CD14-positive monocyte (primary cell): ENCODE measurements at regions not wholly inside any gene's neighbourhood (a gene's known extent, or its start where the extent isn't known, plus 50 kb on each side); places are given as distances from the start of the nearest gene placed in this dataset.

Experiments
- DNase-seq, 3 donors: peaks; one replicate each; pipeline ENCODE4 v3.0.0-alpha.2; 2011 to 2022
- H2AFZ ChIP-seq: 2 replicates; pipeline ENCODE4 v1.6.0; 2012; ENCODE audit warnings: mild to moderate bottlenecking, low read depth, low read length, inconsistent platforms; ENCODE audit not compliant: insufficient read depth, poor library complexity, severe bottlenecking
- H3K27ac ChIP-seq, 2 donors: 1 replicate in 1 of 2; 2 replicates in 1 of 2; pipeline ENCODE4 v1.5.1; 2012 to 2013; ENCODE audit warnings: low read length in 2 of 2, control low read depth in 1 of 2, inconsistent platforms in 1 of 2, low read depth in 1 of 2, mild to moderate bottlenecking in 1 of 2
- H3K27me3 ChIP-seq, 2 donors: one replicate each; pipeline versions ENCODE4 v1.6.0 to v1.6.1; 2011 to 2013; ENCODE audit warnings: low read length in 2 of 2; ENCODE audit not compliant: control insufficient read depth in 2 of 2, insufficient read depth in 2 of 2
- H3K36me3 ChIP-seq, 2 donors: replicated peaks in 1 of 2; 1 replicate in 1 of 2; 2 replicates in 1 of 2; pipeline versions ENCODE4 v1.5.1 to v1.6.1; 2012 to 2013; ENCODE audit warnings: low read length in 2 of 2, control low read depth in 1 of 2, inconsistent platforms in 1 of 2, mild to moderate bottlenecking in 1 of 2; ENCODE audit not compliant: insufficient read depth in 2 of 2, control insufficient read depth in 1 of 2
- H3K4me1 ChIP-seq, 2 donors: 1 replicate in 1 of 2; 2 replicates in 1 of 2; pipeline versions ENCODE4 v1.5.1 to v1.6.1; 2012 to 2013; ENCODE audit warnings: low read length in 2 of 2, control low read depth in 1 of 2, inconsistent platforms in 1 of 2, mild to moderate bottlenecking in 1 of 2, moderate library complexity in 1 of 2; ENCODE audit not compliant: insufficient read depth in 2 of 2, control insufficient read depth in 1 of 2
- H3K4me2 ChIP-seq: replicated peaks from 2 replicates; pipeline ENCODE3; 2012; ENCODE audit warnings: low read length, moderate library complexity, mild to moderate bottlenecking; ENCODE audit not compliant: poor library complexity, severe bottlenecking; ENCODE audit errors: extremely low read depth
- H3K4me3 ChIP-seq, 3 experiments: fragments of 200-600 bp in 1 of 3; sonication (generic) in 1 of 3; replicated peaks in 1 of 3; 1 replicate in 2 of 3; 2 replicates in 1 of 3; pipeline ENCODE4 v1.5.1; 2011 to 2013; ENCODE audit warnings: low read length in 3 of 3, mild to moderate bottlenecking in 3 of 3, control low read depth in 2 of 3, low read depth in 2 of 3, inconsistent platforms in 1 of 3, moderate library complexity in 1 of 3
- H3K79me2 ChIP-seq: 2 replicates; pipeline ENCODE4 v1.6.0; 2012; ENCODE audit warnings: mild to moderate bottlenecking, control low read depth, inconsistent platforms, low read length, moderate library complexity; ENCODE audit not compliant: insufficient read depth
- H3K9ac ChIP-seq: 2 replicates; pipeline ENCODE4 v1.6.0; 2017; ENCODE audit warnings: low read length, mild to moderate bottlenecking; ENCODE audit not compliant: insufficient read depth, poor library complexity, severe bottlenecking
- H3K9me3 ChIP-seq, 2 donors: replicated peaks in 1 of 2; 1 replicate in 1 of 2; 2 replicates in 1 of 2; pipeline versions ENCODE4 v1.5.1 to v1.6.1; 2012 to 2013; ENCODE audit warnings: low read length in 2 of 2, control low read depth in 1 of 2; ENCODE audit not compliant: control insufficient read depth in 1 of 2, insufficient read depth in 1 of 2
- H4K20me1 ChIP-seq: 2 replicates; pipeline ENCODE4 v1.6.0; 2012; ENCODE audit warnings: mild to moderate bottlenecking, low read length, control low read depth, moderate library complexity; ENCODE audit not compliant: insufficient read depth
- H3K27ac Mint-ChIP-seq, 7 donors: one replicate each; pipeline ENCODE4 v1.8.0; 2020; ENCODE audit warnings: mild to moderate bottlenecking in 7 of 7, mixed read lengths in 7 of 7, moderate library complexity in 6 of 7, inconsistent platforms in 2 of 7
- H3K27me3 Mint-ChIP-seq, 3 donors: one replicate each; pipeline ENCODE4 v1.8.0; 2021 to 2022; ENCODE audit warnings: low read depth in 3 of 3, mild to moderate bottlenecking in 3 of 3, mixed read lengths in 3 of 3, moderate library complexity in 3 of 3, inconsistent platforms in 1 of 3
- H3K36me3 Mint-ChIP-seq, 2 donors: one replicate each; pipeline ENCODE4 v1.8.0; 2020; ENCODE audit warnings: mixed read lengths in 2 of 2, inconsistent platforms in 1 of 2, mild to moderate bottlenecking in 1 of 2
- H3K4me1 Mint-ChIP-seq: one replicate; pipeline ENCODE4 v1.8.0; 2020; ENCODE audit warnings: mild to moderate bottlenecking, mixed read lengths
- H3K4me3 Mint-ChIP-seq, 2 donors: one replicate each; pipeline ENCODE4 v1.8.0; 2020; ENCODE audit warnings: mild to moderate bottlenecking in 2 of 2, mixed read lengths in 2 of 2, moderate library complexity in 1 of 2
- H3K9me3 Mint-ChIP-seq, 7 donors: one replicate each; pipeline ENCODE4 v1.8.0; 2020 to 2022; ENCODE audit warnings: mixed read lengths in 7 of 7, mild to moderate bottlenecking in 6 of 7, moderate library complexity in 6 of 7, inconsistent platforms in 2 of 7
- WGBS: methylation state at CpG from one replicate; pipeline ENCODE4 v1.1.5; 2013; ENCODE audit warnings: missing lambda C conversion rate; ENCODE audit not compliant: insufficient coverage; 5-methylcytosine and 5-hydroxymethylcytosine counted together
- intact Hi-C, 2 donors: fragments of 100-400 bp; cut with micrococcal nuclease; formaldehyde crosslinking; loops; one replicate each; pipeline versions ENCODE4 v1.15.0 to v1.15.1; 2023
- TF ChIP-seq, protein P1 (sequence below): fragments of 200-600 bp; IDR thresholded peaks from one replicate; pipeline ENCODE4 v1.8.0; 2022; ENCODE audit warnings: antibody characterized with exemption, mild to moderate bottlenecking

GRCh38 chr14:51432302-51432948 lies 192.4 kb downstream of the TMX1 start:
- Histone ChIP-seq H3K27ac (no peak overlapping the region), H3K9me3 (no peaks in the 10 kb centered on the region), H3K9ac (no peak overlapping the region), H3K79me2 (no peaks in the 10 kb centered on the region), H3K27me3 (no peaks in the 10 kb centered on the region), H3K4me1 (no peaks in the 10 kb centered on the region), H3K4me3 (no peak overlapping the region), H4K20me1 (no peaks in the 10 kb centered on the region), H3K4me2 (no peak overlapping the region), H3K36me3 (no peaks in the 10 kb centered on the region), H2AFZ (no peak overlapping the region)
- intact Hi-C loops, result no loop called here
- 100% methylated on average over 2 of the region's 3 CpGs for WGBS
- H3K27me3 Mint-ChIP-seq, result peaks cover 0 to 5% (median 2%) of the 10 kb centered on the region in 3 donors
- TF ChIP-seq, protein P1, sequence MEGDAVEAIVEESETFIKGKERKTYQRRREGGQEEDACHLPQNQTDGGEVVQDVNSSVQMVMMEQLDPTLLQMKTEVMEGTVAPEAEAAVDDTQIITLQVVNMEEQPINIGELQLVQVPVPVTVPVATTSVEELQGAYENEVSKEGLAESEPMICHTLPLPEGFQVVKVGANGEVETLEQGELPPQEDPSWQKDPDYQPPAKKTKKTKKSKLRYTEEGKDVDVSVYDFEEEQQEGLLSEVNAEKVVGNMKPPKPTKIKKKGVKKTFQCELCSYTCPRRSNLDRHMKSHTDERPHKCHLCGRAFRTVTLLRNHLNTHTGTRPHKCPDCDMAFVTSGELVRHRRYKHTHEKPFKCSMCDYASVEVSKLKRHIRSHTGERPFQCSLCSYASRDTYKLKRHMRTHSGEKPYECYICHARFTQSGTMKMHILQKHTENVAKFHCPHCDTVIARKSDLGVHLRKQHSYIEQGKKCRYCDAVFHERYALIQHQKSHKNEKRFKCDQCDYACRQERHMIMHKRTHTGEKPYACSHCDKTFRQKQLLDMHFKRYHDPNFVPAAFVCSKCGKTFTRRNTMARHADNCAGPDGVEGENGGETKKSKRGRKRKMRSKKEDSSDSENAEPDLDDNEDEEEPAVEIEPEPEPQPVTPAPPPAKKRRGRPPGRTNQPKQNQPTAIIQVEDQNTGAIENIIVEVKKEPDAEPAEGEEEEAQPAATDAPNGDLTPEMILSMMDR, result no peak
- no peak for DNase-seq
- no peak overlapping the region for H3K4me3 Mint-ChIP-seq
- H3K4me1 Mint-ChIP-seq, result no peaks in the 10 kb centered on the region
- H3K9me3 Mint-ChIP-seq, result peaks cover 0 to 1% (median 0%) of the 10 kb centered on the region in 7 donors
- H3K27ac Mint-ChIP-seq, result no peak overlapping the region
- H3K36me3 Mint-ChIP-seq, result no peaks in the 10 kb centered on the region

- H3K27ac ChIP-seq, result no peak overlapping the region
- no peaks in the 10 kb centered on the region for H3K9me3 ChIP-seq
- DNase-seq, result no peak
- no peaks in the 10 kb centered on the region for H3K27me3 ChIP-seq
- H3K4me2 ChIP-seq, result no peak overlapping the region
- no peaks in the 10 kb centered on the region for H3K4me1 ChIP-seq
- H2AFZ ChIP-seq, result no peak overlapping the region
- H3K36me3 ChIP-seq, result no peaks in the 10 kb centered on the region
- H4K20me1 ChIP-seq, result no peaks in the 10 kb centered on the region
- H3K4me3 Mint-ChIP-seq, result no peak overlapping the region
- peaks cover 0 to 5% (median 2%) of the 10 kb centered on the region in 3 donors for H3K27me3 Mint-ChIP-seq
- TF ChIP-seq, protein P1, result no peak
- no peak overlapping the region for H3K27ac Mint-ChIP-seq
- peaks cover 0 to 1% (median 0%) of the 10 kb centered on the region in 7 donors for H3K9me3 Mint-ChIP-seq
- H3K4me3 ChIP-seq, result no peak overlapping the region
- H3K36me3 Mint-ChIP-seq, result no peaks in the 10 kb centered on the region
- WGBS, result 80% methylated on average over 1 of the region's 1 CpG
- intact Hi-C loops, result no loop called here
- no peak overlapping the region for H3K9ac ChIP-seq
- H3K4me1 Mint-ChIP-seq, result no peaks in the 10 kb centered on the region
- no peaks in the 10 kb centered on the region for H3K79me2 ChIP-seq
Observed at GRCh38 chr14:51436630-51437029, 196.6 kb downstream of the TMX1 start.
